ENCODE measurements at regions not wholly inside any gene's neighbourhood (a gene's known extent, or its start where the extent isn't known, plus 50 kb on each side); places are given as distances from the start of the nearest gene placed in this dataset.

DNA sequence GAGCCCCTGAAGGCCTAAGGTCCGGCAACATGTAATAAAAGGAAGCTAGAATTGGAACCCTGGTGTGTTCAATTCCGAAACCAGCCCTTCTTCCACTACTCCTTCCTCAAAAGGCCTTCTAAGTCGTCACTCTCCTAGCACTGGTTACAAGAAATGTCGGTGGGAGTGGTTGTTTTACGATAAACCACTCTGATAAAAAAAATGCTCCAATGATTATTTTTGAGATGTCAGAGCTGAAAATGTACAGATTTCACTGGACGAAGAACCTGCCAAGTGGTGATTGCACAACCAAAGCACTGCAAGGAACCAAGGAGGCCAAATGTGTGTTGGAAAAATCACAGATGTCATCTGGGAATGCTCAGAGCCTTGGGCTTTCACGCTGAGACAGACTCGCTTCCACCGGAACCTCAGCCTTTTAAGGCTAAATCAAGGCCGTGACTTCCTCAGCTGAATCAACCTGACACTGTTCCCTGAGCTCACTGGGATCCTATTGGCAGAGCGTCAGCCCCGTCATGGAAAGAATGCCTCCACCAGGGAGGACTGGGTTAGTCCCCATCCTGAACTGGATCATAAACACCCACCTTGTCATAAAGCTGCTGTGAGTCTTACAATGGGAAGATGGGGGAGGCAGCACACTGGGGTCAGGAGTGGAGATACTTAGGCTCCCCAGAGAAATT, 108.1 kb upstream of the THBS1 start:
- Histone ChIP-seq H3K4me1 (ENCODE audit: insufficient read depth, low read length, poor library complexity, severe bottlenecking) (no peaks in the 10 kb centered on the region), H3K36me3 (ENCODE audit: insufficient read depth, low read length, poor library complexity, severe bottlenecking) (no peaks in the 10 kb centered on the region), H3K4me3 (ENCODE audit: low read depth, low read length, poor library complexity, severe bottlenecking) (no peak overlapping the region), H3K9me3 (ENCODE audit: low read depth, low read length, poor library complexity, severe bottlenecking) (no peaks in the 10 kb centered on the region), H3K27ac (ENCODE audit: low read depth, low read length, poor library complexity, severe bottlenecking) (no peak overlapping the region), H3K27me3 (replicated peaks; ENCODE audit: insufficient read depth, low read depth, low read length, poor library complexity) (peaks cover 3% of the 10 kb centered on the region)
- no TSS peak for BruUV-seq (replicated peaks)
- ChIA-PET CTCF (no interaction called here), POLR2A (ENCODE audit: low non-redundant PET) (no interaction called here)
- no peak for DNase-seq (ENCODE audit: low spot score)
- TF ChIP-seq EZH2 (IDR thresholded peaks at IDR 0.05; ENCODE audit: borderline replicate concordance, low read depth, low read length, poor library complexity, severe bottlenecking) = no peak
- TF ChIP-seq, protein P1, sequence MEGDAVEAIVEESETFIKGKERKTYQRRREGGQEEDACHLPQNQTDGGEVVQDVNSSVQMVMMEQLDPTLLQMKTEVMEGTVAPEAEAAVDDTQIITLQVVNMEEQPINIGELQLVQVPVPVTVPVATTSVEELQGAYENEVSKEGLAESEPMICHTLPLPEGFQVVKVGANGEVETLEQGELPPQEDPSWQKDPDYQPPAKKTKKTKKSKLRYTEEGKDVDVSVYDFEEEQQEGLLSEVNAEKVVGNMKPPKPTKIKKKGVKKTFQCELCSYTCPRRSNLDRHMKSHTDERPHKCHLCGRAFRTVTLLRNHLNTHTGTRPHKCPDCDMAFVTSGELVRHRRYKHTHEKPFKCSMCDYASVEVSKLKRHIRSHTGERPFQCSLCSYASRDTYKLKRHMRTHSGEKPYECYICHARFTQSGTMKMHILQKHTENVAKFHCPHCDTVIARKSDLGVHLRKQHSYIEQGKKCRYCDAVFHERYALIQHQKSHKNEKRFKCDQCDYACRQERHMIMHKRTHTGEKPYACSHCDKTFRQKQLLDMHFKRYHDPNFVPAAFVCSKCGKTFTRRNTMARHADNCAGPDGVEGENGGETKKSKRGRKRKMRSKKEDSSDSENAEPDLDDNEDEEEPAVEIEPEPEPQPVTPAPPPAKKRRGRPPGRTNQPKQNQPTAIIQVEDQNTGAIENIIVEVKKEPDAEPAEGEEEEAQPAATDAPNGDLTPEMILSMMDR (conservative IDR thresholded peaks at IDR 0.05; ENCODE audit: low read depth, low read length) = no peak
- intact Hi-C loops (cut with micrococcal nuclease; ENCODE audit: unreplicated experiment) = no loop called here

DNA sequence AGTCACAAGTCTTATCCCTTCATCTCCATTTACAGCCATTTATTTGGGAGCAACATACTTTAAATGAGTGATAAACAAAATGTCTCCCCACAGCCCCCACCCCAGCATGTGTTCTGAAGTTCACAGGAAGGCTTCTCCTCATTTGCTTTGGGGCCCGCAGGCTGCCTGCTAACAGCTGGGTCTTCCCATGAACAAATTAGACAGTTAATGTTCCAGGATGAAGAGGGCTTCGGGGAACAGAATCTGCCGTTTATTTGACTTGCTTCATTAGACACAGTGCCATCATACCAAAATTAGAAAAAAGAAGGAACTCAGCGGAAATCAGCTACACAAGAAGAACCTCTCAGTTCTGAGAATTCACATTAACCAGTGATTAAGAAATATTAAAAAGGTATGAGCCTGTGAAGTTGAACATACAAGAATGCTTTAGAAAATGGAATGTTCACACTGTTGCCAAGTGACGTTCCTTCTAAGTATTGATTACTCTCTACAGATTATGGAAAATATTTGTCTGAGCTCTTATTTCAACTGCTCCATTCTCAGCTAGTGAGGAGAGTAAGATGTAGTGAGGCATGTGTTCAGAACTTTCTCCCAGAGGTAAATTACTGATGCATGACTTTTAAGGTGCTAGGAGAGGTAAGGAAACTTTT, 107.5 kb upstream of the THBS1 start:
- CTCF ChIA-PET = no interaction called here
- intact Hi-C loops (cut with micrococcal nuclease; ENCODE audit: unreplicated experiment) = no loop called here

DNA sequence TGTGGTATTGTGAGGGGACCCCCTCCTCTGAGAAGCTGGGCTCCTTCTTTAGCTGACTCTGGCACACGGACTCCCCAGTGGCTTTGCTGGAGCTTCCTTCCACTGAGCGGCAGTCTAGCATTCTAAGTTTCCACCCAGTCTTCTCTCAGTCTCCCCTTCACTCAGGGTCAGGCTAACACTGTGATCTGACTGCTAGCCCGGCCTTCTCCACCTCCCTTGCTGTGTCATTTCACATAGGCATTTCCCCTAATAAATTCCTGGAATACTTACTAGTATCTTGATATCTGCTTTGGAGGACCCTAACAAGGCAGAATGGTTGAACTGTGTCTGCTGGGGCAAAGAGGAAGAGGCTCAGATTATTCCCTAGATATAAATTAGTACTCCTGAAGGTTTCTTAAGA, 106.2 kb upstream of the THBS1 start:
- BruUV-seq (replicated peaks) = no TSS peak
- intact Hi-C loops (cut with micrococcal nuclease; ENCODE audit: unreplicated experiment) = no loop called here

More for the DNA sequence above, 107.5 kb upstream of the THBS1 start:
- no peak for DNase-seq (ENCODE audit: low spot score)
- no peaks in the 10 kb centered on the region for H3K4me1 ChIP-seq (ENCODE audit: insufficient read depth, low read length, poor library complexity, severe bottlenecking)
- H3K27ac ChIP-seq (ENCODE audit: low read depth, low read length, poor library complexity, severe bottlenecking) = no peak overlapping the region
- no peaks in the 10 kb centered on the region for H3K9me3 ChIP-seq (ENCODE audit: low read depth, low read length, poor library complexity, severe bottlenecking)
- TF ChIP-seq, protein P1 (conservative IDR thresholded peaks at IDR 0.05; ENCODE audit: low read depth, low read length) = no peak
- POLR2A ChIA-PET (ENCODE audit: low non-redundant PET) = no interaction called here
- H3K27me3 ChIP-seq (replicated peaks; ENCODE audit: insufficient read depth, low read depth, low read length, poor library complexity) = peaks cover 3% of the 10 kb centered on the region
- no TSS peak for BruUV-seq (replicated peaks)
- H3K4me3 ChIP-seq (ENCODE audit: low read depth, low read length, poor library complexity, severe bottlenecking) = no peak overlapping the region
- no peaks in the 10 kb centered on the region for H3K36me3 ChIP-seq (ENCODE audit: insufficient read depth, low read length, poor library complexity, severe bottlenecking)

More for the DNA sequence above, 106.2 kb upstream of the THBS1 start:
- no peak overlapping the region for H3K4me3 ChIP-seq (ENCODE audit: low read depth, low read length, poor library complexity, severe bottlenecking)
- H3K36me3 ChIP-seq (ENCODE audit: insufficient read depth, low read length, poor library complexity, severe bottlenecking) = no peaks in the 10 kb centered on the region
- H3K4me1 ChIP-seq (ENCODE audit: insufficient read depth, low read length, poor library complexity, severe bottlenecking) = no peaks in the 10 kb centered on the region
- ChIA-PET POLR2A (ENCODE audit: low non-redundant PET) (no interaction called here), CTCF (no interaction called here)
- H3K27me3 ChIP-seq (replicated peaks; ENCODE audit: insufficient read depth, low read depth, low read length, poor library complexity) = peaks cover 3% of the 10 kb centered on the region
- H3K27ac ChIP-seq (ENCODE audit: low read depth, low read length, poor library complexity, severe bottlenecking) = no peak overlapping the region
- TF ChIP-seq, protein P1 (conservative IDR thresholded peaks at IDR 0.05; ENCODE audit: low read depth, low read length) = no peak
- TF ChIP-seq EZH2 (IDR thresholded peaks at IDR 0.05; ENCODE audit: borderline replicate concordance, low read depth, low read length, poor library complexity, severe bottlenecking) = no peak
- no peaks in the 10 kb centered on the region for H3K9me3 ChIP-seq (ENCODE audit: low read depth, low read length, poor library complexity, severe bottlenecking)
- DNase-seq (ENCODE audit: low spot score) = no peak
